Gastroesophageal sphincter (tissue), 3 donors: ENCODE measurements at regions not wholly inside any gene's neighbourhood (a gene's known extent, or its start where the extent isn't known, plus 50 kb on each side); places are given as distances from the start of the nearest gene placed in this dataset.

ENCODE experiments used
- CTCF ChIP-seq, 4 experiments: fragments of 200-600 bp in 2 of 4; fragments of 450-650 bp in 2 of 4; sonication (generic) in 1 of 4; IDR thresholded peaks; one replicate each; pipeline ENCODE4 v1.5.1; 2017 to 2019; ENCODE audit warnings: antibody characterized with exemption in 4 of 4, mild to moderate bottlenecking in 2 of 4, moderate library complexity in 2 of 4
- EP300 ChIP-seq: sonication (generic); formaldehyde crosslinking; IDR thresholded peaks from one replicate; pipeline ENCODE4 v1.6.1; 2017; ENCODE audit warnings: antibody characterized with exemption, mild to moderate bottlenecking
- POLR2A ChIP-seq, 2 donors: fragments of 450-650 bp; IDR thresholded peaks; one replicate each; pipeline ENCODE4 v1.6.1; 2017; ENCODE audit warnings: antibody characterized with exemption in 2 of 2, mild to moderate bottlenecking in 2 of 2, moderate library complexity in 1 of 2

GRCh38 chr5:42956551-42956950, 83.6 kb downstream of the ANXA2R start:
- no peak for TF ChIP-seq CTCF (IDR thresholded peaks at IDR 0.05)
- TF ChIP-seq EP300, result no peak
- no peak for TF ChIP-seq POLR2A (IDR thresholded peaks at IDR 0.05)
